GM19467 (cell line): ENCODE measurements at regions not wholly inside any gene's neighbourhood (a gene's known extent, or its start where the extent isn't known, plus 50 kb on each side); places are given as distances from the start of the nearest gene placed in this dataset.
"Not testable (repeated sequence)": the region's sequence is repeated elsewhere in the genome, so short reads cannot be mapped to it uniquely, and the experiment has no call there.

Source experiments
- ATAC-seq: cut with Tn5 transposase; IDR thresholded peaks from one replicate; pipeline ENCODE4 v1.9.1; 2021; ENCODE audit warnings: mild to moderate bottlenecking, moderate library complexity; ENCODE audit not compliant: unreplicated experiment

DNA sequence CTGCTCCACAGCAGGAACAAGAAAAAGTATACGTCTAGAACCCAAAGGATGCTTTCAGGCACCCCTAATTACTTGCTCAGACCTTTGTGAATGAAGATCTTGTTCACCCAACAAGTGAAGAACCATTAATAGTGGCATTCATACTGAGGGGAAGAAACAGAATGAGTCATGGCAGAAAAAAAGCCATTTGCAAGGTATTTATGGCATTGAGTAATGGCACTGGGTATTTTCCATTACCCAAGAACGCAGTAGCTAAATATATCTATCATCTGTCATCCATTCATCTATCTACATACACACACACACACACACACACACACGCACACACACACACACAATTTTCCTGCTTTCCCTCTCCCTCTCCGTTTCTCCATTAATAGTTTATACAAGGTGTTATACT lies 56.4 kb upstream of the XIRP2 start:
- no peak for ATAC-seq

DNA sequence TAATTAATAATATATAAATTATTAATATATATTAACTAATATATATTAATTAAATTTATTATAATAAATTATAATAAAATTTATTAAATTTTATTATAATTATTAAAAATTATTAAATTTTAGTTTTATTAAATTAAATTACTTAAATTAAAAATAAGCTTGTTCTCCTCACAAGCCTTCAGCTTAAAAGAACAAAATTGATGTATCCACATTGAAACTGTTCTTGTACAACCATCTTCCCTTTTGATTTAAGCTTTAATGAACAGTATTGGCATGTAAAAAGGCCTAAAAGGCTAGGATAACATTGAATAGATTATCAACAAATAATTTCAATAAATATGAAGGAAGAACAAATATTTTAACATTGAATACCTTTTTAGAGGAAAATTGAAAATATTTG lies 62.4 kb upstream of the XIRP2 start:
- no peak for ATAC-seq

DNA sequence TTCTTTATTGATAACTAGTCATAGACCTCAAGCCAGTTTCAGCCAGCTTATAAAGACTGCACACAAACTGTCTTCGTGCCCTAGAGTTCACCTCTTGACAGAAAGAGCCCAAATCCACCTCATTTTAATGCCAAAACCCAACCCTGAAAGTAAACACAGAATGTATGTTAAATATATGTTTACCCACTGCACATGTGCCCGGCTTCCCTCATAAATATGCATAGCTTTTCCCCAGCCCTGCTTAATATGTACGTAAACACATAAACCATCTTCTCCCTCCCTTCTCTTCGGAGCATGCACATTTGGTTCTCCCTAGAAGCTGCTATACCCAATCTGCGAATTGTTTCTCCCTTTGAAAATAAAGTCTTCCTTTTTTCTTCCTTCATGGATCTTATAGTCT lies 73.9 kb upstream of the XIRP2 start:
- no peak for ATAC-seq

DNA sequence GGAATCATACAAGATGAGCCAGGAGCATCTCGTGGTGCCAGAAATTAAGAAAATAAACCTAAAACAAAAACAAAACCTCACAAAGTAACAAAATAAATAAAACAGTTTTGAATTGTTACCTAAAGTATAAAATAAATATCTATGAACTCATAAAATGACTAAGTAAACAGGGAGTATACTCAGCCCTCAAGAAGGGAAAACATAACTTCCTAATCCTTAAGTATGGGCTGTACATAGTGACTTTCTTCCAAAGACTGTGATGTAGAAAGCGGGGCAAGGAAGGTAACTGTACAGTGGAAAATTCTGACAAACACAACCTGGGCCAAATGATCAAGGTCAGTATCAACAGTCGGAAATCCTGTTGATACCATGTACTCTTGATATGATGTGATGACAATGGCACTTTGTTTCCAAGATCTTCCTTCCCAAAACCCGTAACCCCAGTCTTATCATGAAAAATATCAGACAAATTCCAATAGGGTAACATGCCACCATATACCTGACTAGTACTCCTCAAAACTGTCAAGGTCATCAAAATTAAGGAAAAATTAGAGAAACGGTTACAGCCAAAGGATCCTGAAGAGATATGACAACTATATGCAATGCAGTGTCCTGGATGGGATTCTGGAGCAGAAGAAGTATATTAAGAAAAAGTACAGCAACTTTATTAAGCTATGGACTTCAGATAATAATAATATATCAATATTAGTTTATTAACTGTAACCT lies 76.0 kb upstream of the XIRP2 start:
- no peak for ATAC-seq

DNA sequence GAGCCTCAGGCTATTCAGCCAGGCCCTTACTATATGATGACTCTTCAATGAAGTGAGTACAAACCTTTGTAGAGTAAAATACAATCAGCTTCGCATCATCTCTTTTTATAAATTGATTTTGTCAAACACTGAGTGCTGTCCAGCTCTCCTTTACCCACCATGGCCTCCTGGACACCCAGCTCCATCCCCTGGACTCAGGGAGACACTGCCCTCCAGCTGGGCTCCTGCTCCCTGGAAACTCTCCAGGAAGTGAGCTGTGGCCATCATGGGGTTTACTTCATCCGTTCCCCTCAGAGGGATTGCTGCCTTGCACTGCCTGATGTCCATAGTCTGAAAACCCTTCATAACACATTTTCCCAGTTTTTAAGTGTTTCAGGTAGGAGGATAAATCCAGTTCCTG lies 82.5 kb upstream of the XIRP2 start:
- ATAC-seq: no peak

DNA sequence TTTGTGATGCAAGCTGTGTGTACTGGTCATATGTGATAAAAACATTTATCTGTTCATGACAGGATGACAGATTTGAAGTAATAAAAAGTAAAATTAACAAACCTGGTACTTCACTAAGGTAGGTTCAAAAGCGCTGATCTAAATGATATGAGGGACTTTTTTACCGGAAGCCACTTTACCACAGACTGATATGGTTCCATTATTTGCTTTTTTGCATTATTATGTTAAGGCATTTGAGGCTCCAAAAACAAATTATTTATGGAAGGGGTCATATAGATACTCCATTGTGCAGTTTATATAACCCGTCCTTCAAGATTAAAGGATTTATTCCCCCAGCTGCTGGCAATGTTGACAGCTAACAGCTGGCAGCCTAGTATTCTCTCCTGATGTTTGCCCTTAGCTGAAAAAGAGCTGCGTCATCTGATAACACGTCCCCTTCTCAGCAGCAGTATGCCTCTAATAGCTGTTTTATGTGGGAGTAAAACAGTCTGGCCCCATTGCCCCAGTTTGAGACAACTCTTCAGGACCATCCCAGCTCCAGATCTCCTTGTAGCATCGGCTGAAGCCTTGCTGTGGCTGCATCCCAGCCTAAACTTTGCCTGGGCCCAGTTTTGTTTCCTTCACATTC lies 84.8 kb upstream of the XIRP2 start:
- no peak for ATAC-seq

DNA sequence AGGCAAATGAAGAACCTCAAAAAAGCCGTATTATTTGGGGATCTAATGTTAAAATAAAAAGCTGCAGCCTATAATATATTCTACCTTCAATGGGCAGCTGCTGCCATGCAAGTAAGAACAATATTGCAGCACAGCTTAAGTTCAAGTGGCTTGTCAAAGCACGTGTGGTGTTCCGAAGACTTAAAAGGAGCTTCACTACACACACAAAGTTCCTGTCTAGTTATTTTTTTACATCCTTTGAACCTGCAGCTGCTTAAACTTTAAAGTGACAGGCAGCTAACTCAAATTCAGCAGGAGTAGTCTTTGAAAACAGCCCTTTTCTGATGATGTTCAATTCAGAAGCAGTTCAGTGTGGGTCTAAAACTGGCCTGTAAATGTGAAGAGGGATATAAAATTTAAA lies 85.8 kb upstream of the XIRP2 start:
- ATAC-seq: no peak

DNA sequence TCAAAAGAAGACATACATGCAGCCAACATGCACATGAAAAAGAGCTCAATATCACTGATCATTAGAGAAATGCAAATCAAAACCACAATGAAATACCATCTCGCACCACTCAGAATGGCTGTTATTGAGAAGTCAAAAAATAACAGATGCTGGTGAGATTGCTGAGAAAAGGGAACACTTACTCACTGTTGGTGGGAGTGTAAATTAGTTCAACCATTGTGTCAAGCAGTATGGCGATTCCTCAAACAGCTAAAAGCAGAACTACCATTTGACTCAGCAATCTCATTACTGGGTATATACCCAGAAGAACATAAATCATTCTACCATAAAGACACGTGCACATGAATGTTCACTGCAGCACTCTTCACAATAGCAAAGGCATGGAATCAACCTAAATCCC lies 95.5 kb upstream of the XIRP2 start:
- ATAC-seq: no peak

DNA sequence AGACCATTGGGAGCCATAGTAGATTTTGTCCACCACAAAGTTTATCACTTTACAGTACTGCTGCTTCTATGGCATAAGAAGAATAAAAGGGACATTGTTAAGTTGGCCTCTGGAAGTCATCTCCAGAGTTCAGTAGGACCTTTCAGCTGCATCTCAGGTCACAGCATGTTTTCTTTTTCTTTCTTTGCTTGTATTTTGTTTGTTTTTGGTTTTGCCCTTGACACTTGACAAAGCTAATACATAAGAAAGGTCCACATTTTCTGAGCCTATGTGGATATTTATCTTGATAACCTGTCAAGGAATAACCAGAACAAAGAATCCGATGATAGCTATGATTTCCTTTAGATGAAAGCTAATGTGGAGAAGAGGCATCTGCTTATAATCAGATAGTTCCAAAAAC lies 101.6 kb upstream of the XIRP2 start:
- no peak for ATAC-seq

DNA sequence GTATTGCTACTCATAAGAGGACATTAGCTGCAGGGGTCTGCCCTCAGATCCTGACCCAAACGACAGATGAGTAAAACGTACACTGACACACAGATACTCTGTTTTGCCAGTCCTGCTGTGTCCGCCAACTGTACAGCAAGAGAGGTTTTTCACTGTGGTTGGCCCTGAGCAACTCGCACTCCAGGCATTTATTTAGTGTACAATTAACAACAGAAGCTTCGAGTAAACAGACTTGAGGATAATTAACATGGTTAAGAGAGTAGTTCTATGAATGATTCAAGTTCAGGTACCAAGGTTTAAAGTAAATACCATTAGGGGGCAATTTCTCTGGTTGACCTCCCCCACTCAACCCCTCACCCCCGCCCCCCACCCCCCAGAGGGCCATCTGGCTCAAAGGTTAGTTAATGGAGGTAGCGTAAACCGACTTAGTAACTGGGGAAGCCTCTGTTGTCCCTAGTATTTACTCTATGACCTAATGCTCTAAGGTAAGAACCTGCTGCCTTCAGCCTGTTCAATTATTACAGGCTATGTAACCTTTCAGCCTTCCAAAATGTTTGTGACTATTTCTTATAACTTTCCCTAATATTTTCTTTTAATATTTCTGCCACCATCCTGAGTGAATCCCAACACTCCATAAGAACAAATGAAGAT lies 103.9 kb upstream of the XIRP2 start:
- no peak for ATAC-seq

DNA sequence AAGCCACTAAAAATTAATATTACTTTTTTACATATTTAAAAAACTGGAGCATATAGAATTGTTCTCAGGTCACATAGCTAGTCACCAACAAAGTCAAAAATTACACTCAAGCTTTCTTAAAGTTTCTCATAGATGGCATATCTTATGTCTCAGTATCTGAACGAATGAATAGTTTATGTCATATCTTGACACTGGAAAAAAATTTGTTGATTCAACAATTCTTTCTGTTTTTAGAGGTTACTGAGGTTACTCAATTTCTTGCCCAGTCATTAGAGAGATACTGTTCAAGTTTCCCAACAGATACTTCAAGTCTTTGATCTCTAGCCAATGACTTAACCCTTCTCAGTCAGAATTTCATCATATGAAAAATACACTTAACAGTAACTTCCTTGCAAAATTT lies 113.1 kb upstream of the XIRP2 start:
- ATAC-seq: no peak

DNA sequence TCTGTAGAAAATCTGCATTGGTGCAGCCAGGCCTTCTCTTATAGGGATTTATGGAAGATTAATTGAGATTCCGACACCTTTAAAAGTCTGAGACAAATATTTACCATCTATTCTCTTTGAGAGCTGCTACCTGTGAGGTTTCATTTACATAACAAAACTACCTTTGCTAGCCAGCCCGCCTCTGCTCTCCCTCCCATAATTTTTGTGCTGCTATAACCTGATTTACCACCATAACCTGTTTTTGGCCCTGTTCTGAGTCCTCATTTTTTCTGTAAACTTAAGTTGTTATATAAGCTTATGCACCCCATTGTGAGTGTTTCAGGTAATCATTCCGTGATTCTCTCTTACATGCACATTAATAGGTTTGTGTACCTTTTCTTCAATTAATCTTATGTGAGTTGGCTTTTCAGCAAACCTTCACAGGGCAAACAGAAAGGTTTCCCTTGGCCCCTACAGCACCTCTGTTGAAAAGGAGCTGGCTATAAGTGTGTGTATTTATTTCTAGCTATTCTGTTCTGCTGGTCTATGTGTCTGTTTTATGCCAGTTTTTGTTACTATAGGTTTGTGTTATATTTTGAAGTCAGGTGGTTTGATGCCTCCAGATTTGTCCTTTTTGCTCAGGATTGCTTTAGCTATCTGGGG lies 114.9 kb upstream of the XIRP2 start:
- no peak for ATAC-seq

DNA sequence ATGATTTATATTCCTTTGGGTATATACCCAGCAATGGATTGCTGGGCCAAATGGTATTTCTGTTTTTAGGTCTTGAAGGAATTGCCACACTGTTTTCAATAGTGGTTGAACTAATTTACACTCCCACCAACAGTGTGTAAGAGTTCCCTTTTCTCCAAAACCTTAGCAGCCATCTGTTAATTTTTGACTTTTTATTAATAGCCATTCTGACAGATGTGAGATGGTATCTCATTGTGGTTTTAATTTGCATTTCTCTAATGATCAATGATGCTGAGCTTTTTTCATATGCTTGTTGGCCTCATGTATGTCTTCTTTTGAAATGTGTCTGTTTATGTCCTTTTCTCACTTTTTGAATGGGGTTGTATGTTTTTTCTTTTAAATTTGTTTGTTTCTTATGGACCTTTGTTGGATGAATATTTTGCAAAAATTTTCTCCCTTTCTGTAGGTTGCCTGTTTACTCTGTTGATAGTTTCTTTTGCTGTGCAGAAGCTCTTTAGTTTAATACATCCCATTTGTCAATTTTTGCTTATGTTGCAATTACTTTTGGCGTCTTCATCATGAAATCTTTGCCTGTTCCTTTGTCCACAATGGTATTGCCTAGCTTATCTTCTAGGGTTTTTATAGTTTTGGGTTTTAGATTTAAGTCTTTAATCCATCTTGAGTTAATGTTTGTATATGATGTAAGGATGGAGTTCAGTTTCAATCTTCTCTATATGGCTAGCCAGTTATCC lies 119.7 kb upstream of the XIRP2 start:
- no peak for ATAC-seq

DNA sequence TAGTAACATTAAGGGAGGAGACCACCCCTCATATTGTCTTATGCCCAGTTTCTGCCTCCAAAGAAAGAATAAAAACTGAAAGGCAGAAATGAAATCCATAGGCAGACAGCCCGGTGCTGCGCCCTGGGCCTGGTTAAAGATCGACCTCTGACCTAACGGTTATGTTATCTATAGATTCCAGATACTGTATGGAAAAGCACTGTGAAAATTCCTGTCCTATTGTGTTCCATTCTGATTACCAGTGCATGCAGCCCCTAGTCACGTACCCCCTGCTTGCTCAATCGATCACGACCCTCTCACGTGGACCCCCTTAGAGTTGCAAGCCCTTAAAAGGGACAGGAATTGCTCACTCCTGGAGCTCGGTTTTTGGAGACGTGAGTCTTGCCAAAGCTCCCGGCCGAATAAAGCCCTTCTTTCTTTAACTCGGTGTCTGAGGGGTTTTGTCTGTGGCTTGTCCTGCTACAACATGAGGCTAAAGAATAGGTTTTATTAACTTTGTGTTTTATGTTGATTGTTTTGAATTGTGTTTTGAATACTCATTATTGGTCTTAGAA lies 121.4 kb upstream of the XIRP2 start:
- not testable (repeated sequence) for ATAC-seq

DNA sequence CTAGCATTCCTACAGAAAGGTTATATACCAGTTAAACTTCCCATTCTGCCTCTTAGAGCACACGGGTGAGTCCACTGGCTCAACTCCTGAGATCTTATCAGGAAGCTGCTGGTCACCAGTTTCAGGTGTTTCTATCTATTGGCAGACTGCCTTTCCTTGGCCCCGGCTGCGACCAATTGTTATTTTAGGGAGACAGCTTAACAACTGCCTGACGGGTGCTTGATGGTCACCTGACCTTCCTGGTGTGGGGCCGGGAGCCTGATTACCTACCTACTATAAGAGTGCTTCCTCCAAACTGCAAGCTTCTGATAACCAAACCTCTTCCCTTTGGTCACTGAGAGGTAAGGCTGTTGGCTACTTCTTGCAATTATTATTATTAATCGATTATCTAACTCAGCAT lies 122.1 kb upstream of the XIRP2 start:
- no peak for ATAC-seq

DNA sequence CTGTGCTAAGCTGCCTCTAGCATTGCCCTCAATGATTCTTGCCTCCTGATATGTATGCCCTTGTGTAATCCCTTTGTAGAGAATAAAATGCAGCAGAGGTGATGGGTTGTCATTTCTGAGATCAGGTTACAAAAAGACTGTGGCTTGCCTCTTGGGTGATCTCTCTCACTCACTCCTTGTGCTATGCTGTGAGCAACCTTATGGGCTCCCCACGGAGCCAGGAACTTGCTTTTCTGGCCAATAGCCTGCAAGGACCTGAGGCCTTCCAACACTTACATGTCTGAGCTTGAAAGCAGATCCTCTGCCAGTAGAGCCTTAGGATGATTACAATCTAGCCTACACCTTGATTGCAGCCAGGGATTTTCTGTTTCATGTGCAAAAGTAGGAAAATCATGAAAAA lies 123.1 kb upstream of the XIRP2 start:
- no peak for ATAC-seq

DNA sequence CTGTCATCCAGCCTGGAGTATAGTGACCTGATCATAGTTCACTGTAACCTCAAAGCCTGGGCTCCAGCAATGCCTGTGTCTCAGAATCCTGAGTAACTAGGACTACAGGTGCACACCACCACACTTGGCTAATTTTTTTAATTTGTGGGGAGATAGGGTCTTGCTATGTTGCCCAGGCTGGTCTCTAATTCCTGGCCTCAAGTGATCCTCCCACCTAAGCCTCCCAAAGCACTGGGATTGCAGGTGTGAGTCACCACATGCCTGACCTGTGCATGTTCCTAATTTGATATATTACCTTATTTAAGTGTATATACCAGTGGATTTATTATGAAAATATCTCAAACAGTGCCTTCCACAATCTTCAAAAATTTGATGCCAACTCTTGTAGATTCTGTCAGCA lies 123.6 kb upstream of the XIRP2 start:
- no peak for ATAC-seq

DNA sequence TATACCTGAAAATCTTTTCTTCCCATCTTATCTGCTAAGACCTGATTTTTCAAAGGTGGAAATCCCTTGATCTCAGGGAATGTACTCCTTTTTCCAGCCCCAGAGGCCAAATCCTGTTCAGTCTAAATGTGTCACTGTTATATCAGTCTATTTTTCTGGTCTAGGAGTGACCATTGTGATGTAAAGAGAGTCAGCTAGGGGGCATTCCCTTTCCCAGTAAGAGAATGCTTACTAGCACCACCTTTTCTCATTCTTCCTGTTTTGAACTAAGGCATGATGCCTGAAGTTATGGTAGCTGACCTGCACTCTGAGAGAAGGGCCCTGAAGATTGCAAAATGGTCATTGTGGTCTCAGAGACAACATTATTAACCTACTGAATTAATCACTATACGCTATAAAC lies 124.1 kb upstream of the XIRP2 start:
- ATAC-seq: no peak

DNA sequence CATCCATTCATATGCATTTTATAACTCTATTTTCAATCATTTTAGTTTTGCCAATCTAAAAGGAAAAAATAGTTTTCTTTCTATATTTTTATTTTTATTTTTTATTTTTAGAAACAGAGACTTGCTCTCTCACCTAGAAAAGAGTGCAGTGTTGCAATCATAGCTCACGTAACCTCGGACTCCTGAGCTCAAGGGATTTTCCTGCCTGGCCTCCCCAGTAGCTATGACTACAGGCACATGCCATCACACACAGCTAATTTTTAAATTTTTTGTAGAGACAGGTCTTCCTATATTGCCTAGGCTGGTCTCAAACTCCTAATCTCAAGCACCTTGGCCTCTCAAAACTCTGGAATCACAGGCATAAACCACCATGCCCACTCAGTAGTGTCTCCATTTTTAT lies 125.5 kb upstream of the XIRP2 start:
- no peak for ATAC-seq

DNA sequence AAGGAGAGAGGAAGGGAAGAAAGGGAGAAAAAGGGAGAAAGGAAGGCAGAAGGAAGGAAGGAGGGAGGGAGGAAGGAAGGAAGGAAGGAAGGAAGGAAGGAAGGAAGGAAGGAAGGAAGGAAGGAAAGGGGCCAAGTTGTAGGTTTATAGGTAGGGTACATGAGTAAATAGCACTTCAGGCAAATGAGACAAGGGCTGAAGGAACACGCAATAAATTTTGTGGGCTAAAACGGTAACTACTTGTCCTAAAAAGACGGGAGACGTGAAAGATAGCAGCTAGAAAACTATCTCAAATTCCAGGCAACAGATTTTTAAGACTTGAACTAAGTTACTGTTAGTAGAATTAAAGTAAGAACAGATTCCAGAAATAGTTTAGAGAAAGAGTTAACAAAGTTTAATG lies 129.3 kb upstream of the XIRP2 start:
- no peak for ATAC-seq

DNA sequence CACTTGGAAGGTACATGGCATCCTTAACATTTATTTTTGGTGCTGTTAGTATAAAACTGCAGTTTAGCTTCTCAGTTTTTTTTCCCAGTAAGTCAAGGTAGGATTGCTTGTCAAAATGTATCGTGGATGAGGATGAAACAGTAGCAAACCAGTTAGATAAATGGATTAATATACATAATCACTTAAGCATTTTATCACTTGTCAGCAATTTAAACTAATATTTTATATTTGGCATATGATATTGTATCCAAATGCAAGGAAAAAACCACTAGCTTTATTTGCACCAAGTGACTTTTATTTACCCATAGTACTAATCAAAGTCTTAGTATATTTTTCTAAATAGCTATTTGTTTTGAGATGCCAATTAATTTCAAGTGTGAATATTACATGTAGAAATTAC lies 137.7 kb upstream of the XIRP2 start:
- no peak for ATAC-seq
